Effector CD4-positive, alpha-beta T cell (primary cell): ENCODE measurements at regions not wholly inside any gene's neighbourhood (a gene's known extent, or its start where the extent isn't known, plus 50 kb on each side); places are given as distances from the start of the nearest gene placed in this dataset.

Experiments
- DNase-seq: peaks from one replicate; pipeline ENCODE4 v3.0.0-alpha.2; 2020

DNA sequence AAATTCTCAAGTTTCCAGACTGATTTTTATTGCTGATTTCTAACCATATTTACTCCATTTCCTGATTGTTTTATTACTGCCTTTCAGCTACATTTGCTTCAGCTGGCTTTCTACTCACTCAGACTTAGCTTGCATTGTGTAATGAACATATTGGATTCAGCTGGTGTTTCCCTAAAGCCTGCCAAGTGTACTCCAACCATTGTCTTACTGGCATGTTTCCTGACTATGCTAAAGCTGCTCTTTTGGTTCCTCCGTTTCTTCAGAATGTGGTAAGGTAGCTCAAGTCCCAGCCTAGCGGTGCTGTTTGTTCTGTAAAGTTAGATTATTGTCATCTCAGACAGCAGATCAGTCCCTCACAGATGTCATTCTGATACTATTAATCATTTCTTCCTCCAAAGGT lies 53.1 kb upstream of the GLRA2 start:
- DNase-seq: no peak

DNA sequence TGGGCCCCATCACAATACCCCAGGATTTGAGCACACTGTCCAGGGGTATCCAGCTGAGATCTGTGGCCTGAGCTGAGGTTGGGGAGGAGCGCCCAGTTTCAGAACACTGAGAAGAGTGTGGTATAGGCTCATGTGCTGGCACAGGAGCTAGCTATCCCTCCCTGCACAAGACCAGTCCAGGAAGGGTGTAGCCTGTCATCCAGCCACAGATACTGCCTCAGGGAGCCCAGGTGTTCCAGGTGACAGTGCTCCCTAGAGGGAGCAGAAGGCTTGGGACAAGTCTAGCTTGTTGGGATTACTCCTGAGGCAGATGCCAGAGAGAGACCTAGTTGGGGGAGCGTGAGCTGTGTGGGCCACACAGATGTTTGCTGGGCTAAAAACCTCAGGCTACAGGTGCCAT lies 79.6 kb upstream of the GLRA2 start:
- DNase-seq: no peak

DNA sequence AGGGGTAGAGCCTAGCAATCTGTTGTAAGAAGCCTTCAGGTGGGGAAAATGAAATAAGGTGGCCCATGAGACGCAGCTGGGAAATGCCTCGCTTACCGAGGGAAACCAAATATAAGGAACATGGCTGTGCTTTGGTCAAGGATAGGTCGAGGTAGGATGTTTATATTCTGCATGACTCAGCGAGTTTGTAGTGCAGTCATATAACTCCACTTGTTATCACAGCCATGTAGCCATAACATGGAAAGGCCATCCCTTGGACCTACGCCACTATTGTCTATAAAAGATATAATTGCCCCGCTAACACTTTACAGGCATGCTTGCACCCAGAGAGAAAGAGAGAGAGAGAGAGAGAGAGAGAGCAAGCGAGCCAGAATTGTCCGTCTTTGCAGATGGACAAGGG lies 80.9 kb upstream of the GLRA2 start:
- no peak for DNase-seq

DNA sequence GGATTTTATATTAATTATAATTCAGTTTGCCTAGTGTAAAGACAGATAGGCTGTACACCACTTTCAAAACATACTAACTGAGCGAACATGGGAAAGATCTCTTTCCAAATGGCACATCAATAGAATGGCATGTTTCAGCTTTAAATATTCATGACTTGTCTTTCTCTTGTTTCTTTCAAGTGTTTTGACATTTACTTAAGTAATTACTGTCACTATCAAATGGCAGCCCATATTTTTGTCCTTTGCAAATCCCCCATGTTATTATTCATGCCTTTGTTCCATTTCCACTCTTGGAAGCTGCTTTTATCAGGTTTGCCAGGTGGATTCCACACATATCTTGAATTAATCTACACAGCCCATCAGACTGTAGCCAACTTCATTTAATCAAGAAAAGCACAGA lies 89.2 kb upstream of the GLRA2 start:
- no peak for DNase-seq

DNA sequence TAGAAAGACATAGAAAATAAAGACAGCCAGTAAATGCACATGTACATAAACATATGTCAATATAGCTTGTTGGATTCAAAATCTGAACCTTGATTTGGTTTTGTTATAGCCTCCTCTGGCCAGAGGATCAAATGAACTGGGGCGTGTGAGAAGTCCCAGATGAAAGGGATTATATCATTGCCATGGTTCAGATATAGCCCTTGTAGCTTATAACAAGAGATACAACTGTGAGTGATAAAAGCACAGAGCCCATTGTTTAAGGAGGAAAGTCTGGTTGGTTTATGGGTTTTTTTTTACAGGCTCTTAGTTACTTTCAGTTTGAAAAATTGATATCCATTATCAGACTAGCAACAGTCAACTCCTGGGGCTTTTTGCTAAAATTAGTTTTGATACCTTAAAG lies 101.7 kb upstream of the GLRA2 start:
- DNase-seq: no peak

DNA sequence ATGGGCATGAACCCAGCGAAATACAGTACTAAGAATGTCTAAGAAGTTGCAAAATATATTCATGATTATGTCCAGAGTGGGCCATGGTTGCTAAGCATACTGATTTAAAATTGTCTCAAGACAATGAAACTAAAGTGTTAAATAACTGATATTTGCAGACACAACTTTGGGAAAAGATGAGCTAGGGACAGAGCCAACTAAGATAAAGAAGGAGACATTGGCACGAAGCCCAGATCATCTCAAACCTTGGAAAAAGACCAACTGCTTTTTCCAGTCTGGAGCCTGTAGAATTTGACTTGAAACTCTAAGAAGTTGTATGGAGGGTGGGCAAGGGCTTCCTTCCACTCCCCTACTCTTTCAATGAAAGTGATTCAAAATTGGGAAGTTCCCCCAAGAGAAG lies 108.5 kb upstream of the GLRA2 start:
- no peak for DNase-seq

DNA sequence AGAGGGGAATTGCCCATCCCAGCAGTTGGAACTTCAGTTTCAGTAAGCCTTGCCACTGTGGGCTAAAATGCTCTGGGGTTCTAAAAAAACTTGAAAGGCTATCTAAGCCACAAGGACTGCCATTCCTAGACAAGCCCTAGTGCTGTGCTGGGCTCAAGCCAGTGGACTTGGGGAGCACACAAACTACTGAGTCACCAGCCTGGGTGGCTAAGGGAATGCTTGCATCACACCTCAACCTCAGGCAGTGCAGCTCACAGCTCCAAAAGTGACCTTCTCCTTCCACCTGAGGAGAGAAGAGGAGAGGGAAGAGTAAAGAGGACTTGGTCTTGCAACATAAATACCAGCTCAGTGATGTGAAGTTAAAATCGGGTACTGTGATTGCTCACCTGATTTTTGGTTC lies 116.7 kb upstream of the GLRA2 start:
- no peak for DNase-seq

DNA sequence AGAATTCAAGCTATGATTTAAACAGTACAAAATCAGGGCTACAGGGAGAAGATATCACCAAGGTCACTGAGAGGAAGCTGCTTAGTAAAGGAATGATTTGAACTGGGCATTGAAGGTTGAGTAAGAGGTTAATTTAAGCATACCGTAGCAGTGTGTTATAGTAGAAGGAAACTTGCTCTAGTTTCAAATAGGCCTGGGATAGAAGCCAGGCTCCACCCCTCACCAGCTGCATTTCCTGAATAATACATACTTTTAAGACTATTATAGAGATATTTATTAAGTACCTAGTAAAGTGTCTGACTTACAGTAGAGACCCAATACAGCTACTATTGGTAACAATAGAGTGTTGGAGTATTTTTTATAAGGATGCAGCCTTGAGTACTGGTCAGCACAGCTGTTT lies 118.0 kb upstream of the GLRA2 start:
- DNase-seq: no peak

DNA sequence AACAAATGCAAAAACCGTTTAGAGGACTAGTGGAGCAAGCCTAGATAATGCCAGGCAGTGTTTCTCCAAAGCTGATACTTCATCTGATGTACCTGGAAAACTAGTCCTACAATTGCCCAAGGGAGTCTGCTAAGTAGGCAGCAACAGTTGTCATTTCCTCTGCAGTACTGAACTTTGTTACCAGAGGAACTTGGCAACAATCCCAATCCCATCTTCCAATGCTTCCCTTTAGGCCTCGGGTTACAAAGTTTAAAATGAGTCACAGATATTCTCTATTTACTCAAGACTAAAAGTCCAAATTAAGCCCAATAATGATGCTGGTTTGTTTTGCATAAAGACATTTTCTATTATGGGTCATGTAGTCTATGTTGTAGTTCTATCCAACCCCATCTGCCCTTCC lies 120.0 kb upstream of the GLRA2 start:
- no peak for DNase-seq

DNA sequence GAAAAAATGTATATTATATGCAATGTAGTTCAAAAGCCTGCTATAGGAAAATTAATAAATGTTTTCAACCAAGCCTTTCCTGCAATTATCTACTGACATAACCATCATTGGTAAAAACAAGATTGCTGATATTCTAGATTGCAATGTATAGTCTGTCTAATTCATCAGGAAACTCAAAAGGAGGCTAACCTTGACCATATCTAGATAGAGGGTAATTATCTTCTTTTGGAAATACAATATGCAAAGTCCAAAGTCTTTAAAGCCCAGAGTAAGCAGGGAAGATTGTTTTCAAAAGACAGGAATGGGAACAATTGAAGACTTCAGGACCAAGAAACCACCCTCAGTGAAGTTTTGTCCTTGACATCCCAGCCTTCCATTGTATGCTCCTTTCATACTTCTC lies 123.1 kb upstream of the GLRA2 start:
- DNase-seq: no peak

DNA sequence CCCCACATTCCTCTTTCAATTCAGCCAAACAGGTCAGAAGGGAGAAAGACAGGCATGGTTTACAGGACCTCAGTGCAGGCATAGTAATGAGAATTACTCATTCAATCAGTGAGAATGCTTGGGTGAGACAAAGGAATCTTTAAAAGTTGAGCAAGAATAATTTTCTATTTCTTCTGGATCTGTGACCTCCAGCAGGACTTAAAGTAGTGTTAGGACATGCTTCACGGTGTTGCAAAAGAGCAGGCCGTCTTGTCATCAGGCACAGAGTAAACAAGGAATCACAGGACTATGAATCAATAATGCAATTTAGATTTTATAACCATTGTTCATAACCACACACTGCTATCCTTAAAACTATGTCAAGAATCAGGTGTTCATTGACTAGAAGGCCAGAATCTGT lies 130.6 kb upstream of the GLRA2 start:
- no peak for DNase-seq

DNA sequence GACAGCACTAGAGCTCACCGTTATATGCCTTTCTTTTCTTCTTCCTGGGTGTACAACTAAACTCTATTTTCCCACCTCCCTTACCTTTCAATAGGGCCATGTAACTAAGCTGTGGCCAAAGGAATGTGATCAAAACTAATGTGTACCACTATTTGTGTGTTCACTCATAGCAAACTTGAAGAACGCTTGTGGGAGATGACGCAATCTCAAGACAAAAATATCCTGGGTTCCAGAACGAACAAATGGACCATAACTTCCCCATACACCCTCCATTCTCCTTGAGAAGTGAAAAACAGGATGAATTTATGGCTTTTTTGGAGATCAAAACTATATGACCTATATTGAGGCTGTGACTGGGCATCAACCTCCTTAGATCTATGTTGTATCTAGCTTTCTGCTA lies 139.7 kb upstream of the GLRA2 start:
- no peak for DNase-seq

DNA sequence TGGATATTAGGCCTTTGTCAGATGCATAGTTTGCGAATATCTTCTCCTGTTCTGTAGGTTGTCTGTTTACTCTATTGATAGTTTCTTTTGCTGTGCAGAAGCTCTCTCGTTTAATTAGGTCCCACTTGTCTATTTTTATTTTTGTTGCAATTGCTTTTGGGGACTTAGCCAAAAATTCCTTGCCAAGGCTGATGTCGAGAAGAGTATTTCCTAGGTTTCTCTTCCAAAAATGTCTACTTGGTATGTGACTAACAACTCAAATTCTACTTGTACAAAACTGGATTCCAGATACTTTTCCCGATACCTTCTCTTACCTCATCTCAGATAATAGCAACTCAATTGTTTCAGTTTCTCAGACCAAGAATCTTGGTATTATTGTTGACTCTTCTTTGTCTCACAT lies 142.4 kb upstream of the GLRA2 start:
- no peak for DNase-seq

DNA sequence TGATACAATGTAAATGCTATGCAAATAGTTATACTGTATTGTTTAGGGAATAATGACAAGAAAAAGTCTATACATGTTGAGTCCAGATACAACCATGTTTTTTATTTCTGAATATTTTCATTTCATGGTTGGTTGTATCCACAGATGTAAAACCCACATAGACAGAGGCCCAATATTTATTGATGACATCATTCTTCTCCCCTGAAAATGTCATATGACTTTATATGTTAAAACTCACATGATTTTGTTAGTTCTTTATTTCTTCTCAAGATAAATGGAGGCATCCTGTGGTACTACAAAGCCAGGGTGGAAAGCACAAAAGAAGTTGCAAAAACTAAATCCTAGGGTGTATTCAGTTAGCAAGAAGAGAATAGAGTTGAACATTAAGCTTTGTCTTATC lies 149.3 kb upstream of the GLRA2 start:
- no peak for DNase-seq

DNA sequence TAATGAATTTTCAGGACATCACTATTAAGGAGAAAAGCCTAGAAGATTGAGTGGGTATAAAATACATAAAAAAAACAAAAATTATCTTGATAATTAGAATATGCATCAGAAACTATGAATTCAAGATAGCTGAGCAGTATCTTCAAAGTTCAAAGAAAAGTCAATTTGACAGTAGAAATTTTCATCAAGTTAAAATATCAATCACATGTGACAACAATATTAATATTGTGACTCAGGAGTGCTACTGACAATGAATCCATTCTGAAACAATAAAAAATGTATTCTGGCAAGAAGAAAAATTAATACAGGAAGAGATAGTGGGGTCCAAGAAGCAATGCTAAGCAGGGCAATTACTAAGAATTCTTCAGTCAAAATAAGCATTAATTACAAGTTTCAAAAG lies 151.9 kb upstream of the GLRA2 start:
- DNase-seq: no peak

DNA sequence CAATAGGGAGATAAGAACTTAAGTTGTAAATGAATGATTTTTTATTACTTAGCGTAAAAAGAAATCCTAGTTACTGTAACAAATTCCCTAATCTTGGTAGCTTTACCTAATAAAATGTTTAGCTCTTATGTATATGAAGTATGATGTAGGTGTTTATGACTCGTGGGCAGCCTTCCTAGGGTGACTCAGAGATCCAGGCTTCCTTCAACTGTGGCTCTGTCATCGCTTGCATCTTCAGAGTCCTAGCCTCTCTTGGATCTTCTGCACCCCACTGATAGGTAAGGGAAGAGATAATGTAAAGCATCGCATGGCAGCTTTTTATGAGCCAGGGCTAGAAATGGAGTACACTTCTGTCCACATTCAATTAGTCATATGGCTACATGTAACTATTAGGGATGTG lies 165.6 kb upstream of the GLRA2 start:
- no peak for DNase-seq

DNA sequence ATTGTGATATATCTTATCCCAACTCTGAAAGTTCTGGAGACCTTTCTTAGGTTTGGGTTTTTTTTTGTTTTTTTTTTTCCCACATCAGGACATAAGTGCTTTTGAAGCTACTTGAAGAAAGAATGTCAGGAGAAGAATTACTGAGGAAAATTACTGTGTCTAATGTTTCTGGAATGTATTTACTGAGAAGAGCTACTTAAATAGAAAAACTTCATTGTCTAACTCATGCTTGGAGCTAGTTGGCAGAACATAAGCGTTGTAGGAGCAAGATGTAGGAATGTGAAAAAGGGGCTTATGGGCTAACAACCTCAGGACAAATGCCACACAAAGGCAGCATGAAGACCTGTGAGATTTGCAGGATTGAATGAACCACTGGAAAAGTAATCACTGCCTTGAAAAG lies 166.6 kb upstream of the GLRA2 start:
- no peak for DNase-seq

DNA sequence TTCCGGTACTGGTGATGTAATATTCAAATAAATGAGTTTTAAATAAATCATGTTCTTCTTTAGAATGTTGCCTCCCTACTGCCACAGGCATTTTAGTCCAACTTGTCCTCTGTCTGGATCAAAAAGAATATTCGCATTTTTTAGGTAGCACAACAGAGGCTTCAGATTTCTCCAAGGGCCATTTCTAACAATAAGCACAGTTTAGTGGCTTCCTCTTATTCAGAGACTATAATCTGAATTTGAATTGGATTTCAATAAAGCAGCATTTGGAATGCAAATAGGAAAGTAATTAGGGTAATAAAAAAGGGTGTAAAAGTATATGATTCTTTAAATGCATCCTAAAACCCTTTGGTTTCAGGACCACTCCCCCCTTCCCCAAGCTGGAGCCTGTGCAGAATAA lies 167.9 kb upstream of the GLRA2 start:
- no peak for DNase-seq

DNA sequence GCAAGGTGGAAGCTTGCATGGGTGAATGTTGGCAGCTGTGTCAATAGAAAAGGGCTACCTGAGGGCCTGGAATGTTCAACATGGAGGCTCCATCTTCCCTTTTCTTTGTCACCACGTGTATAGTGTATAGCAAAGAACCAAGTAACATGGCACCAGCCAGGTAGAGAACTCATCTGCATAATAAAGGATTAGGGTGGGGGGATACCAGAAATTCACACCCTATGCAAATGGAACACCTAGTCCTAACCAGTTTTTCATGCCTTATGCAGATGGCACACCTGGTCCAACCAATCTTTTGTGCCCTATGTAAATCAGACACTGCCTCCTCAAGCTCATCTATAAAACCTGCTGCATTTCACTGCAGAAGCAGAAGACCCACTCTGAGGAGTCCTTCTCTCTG lies 169.6 kb upstream of the GLRA2 start:
- DNase-seq: no peak

DNA sequence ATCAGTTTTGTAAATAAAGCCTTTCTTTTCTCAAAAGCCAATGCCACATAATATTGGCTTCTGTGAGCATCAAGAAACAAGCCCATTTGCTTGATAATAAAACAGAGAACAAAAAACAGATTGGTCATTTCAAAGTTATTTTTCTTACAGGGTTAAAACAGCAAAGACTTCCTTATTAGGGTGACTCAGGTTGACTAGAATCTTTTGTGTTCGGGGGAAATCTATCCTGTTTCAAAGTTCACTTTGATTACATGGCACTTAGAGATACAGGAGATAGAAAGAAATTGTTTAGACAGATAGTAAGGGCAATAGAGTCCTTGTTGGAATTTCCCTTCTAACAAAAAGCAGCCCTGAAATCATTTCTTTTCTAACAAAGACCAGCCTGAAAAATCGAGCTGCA lies 170.0 kb upstream of the GLRA2 start:
- no peak for DNase-seq

DNA sequence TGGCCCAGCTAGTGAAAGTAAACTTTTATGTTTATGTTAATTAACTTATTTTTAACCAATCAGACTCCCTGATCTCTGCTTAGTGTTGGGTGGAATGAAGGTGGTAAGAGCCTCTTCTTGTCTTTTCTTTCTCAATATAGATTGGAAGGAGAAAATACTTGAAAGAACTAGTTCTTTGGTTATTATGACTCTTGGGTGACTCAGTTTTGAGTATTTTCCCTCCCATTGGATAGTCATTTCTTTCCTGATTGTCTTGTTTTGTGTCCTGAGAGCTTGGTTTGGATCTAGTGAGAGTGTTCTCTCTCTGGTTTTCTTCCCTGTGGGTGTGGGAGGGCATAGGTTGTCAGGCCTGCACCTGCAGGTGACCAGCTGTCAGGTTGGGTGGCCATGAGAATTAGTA lies 172.0 kb upstream of the GLRA2 start:
- no peak for DNase-seq

DNA sequence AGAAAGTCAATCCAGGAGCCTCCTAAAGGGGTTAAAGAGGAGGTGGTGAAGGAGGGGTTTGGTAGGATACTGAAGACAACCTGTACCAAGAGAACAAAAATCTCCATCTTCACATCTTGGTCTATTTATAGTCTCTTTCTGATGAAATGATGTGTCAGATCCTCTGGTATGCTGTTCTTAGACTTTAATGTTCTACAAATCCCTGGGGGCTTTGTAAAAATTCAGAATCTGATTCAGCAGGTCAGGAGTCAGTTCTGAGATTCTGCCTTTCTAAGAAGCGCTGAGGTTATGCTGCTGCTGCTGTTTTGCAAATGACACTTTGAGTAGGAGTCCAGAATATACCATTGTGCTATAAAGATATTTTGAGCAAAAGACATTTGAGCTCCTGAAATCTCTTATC lies 172.9 kb upstream of the GLRA2 start:
- DNase-seq: no peak

DNA sequence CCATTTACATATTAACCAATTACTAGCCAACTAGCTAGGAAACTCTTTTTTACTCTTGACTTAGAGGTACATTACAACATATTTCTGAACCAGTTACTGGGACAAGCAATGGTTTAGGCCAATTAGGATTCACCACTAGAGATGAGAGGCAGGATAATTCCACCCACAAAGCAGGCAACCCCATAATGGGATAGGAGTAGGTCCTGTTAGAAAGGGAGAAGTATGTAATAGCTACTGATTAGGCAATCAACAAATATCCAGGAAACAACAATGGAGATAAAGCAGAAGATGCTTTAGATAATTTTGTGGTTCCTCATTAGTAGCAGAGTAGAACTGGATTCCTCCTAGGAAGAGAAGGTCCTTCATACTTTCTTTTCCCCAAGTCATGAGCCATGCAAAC lies 173.8 kb upstream of the GLRA2 start:
- DNase-seq: no peak

DNA sequence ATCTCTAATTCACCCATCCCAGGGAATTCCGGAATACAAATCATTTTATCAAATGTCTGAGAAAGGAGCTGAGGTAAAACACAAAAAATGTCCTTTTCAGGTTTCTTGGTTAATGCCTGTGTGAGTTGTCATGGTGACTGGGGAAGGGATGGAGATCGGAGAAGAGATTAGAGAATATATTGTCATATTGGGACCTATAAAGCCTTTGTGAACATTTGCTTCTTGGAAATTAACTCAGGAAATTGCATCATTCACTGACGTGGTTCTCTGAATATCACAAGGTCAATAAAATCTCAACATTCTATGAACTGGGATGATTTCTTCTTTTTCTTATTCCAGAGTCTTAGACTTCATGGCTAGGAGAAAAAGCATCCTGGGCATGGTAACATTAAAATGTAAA lies 174.8 kb upstream of the GLRA2 start:
- no peak for DNase-seq

DNA sequence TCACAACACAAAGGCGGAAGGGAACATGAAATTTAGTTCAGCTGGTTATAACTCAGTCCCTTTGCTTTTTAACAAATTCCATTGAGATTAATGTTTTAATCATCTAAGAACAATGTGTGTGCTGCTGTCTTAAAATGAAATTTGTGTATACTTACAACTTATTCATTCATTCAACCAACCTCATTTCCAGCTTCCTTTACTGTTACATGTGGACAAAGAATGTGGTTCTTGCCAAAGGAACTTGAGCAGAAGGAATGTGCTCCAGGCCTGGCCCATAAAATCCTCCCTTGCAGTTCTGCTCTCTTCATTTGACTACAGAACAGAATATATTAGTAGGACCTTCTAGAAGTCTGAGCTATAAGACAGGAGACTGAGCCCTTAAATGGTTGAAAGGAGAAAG lies 176.8 kb upstream of the GLRA2 start:
- DNase-seq: no peak

DNA sequence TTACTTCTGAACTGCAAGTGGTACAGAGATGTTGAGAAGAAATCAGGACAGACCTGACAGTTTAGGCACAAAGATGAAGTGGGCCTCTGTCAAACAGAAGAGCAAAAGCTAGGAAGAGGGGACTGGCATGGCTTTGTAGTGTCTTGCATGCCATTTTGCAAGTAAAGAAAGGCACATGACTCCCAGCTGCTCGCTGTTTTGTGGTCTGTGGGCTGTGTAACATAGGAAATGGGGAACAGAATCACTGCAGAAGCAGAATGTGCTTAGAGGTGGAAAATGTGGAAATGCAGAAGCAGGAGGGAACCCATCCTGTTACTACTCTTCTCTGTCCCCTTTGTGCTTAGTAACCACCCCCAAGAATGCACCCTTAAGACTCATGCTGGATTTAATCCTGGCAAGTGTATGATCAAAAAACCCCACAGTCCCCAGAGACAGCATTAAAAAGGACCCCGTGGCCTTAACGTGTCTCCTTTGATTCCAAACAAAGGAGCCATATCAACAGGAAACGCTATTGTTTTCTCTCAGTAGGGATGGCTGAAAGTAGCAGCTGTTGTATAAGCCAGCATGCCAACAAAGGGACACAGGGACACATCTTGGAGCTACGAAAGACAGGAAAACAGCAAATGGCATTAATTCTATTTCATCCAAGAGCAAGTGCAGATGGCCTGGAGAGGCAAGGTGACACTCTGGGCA lies 177.6 kb upstream of the GLRA2 start:
- no peak for DNase-seq
